ENCODE measurements at regions not wholly inside any gene's neighbourhood (a gene's known extent, or its start where the extent isn't known, plus 50 kb on each side); places are given as distances from the start of the nearest gene placed in this dataset.
A peak's percentile ranks its signal among the peaks of the same experiment; 100 is the strongest.
"Not testable (repeated sequence)": the region's sequence is repeated elsewhere in the genome, so short reads cannot be mapped to it uniquely, and the experiment has no call there.

GRCh38 chr1:102110586-102110985 is 113.9 kb upstream of the OLFM3 start:
- H3K23ac ChIP-seq (ENCODE audit: low read depth, low read length, poor library complexity), result no peak overlapping the region
- WGBS, 2 donors (ENCODE audit: extremely low coverage in 2 of 2, insufficient read length in 2 of 2, insufficient replicate concordance in 1 of 2), result no CpG with 5 or more reads among the region's 3 CpGs

GRCh38 chr1:102109493-102109892 is 112.8 kb upstream of the OLFM3 start:
- not testable (repeated sequence) for H3K4me3 ChIP-seq (ENCODE audit: low read length in 2 of 2); H3K14ac ChIP-seq (ENCODE audit: low read length); H3K79me1 ChIP-seq (ENCODE audit: low read depth, low read length); H2AFZ ChIP-seq (ENCODE audit: low read length); H3K27ac ChIP-seq (replicated peaks; ENCODE audit: low read length); H2BK12ac ChIP-seq (ENCODE audit: low read length); H3K4ac ChIP-seq (ENCODE audit: low read length); H3K36me3 ChIP-seq (replicated peaks in 1 of 2; ENCODE audit: control insufficient read depth in 2 of 2, insufficient read depth in 2 of 2, low read length in 2 of 2); DNase-seq (ENCODE audit: low spot score); H2AK5ac ChIP-seq (ENCODE audit: low read depth, low read length); H4K8ac ChIP-seq (ENCODE audit: low read depth, low read length); H2BK120ac ChIP-seq (ENCODE audit: low read depth, low read length); H3K23ac ChIP-seq (ENCODE audit: low read depth, low read length, poor library complexity); H3K4me1 ChIP-seq (ENCODE audit: control insufficient read depth in 2 of 2, insufficient read depth in 1 of 2, low read depth in 1 of 2, low read length in 2 of 2); H3K18ac ChIP-seq (ENCODE audit: low read length); H3K4me2 ChIP-seq (ENCODE audit: insufficient read depth, low read length, poor library complexity, severe bottlenecking); H2BK15ac ChIP-seq (ENCODE audit: low read length); H2BK5ac ChIP-seq (ENCODE audit: low read length); H4K91ac ChIP-seq (ENCODE audit: low read depth, low read length, poor library complexity); H3K9ac ChIP-seq (ENCODE audit: low read depth, low read length, poor library complexity)
- no CpG with 5 or more reads among the region's 2 CpGs for WGBS, 2 donors (ENCODE audit: extremely low coverage in 2 of 2, insufficient read length in 2 of 2, insufficient replicate concordance in 1 of 2)
- H3K27me3 ChIP-seq (ENCODE audit: control insufficient read depth in 3 of 3, insufficient read depth in 3 of 3, low read depth in 1 of 3, low read length in 3 of 3), result peaks cover 0 to 74% (median 0%) of the 10 kb centered on the region in 3 experiments
- H3K9me3 ChIP-seq (replicated peaks in 1 of 2; ENCODE audit: control insufficient read depth in 2 of 2, insufficient read depth in 1 of 2, low read depth in 1 of 2, low read length in 2 of 2), result peaks cover 8 to 17% of the 10 kb centered on the region in 2 donors

More at GRCh38 chr1:102110586-102110985, 113.9 kb upstream of the OLFM3 start:
- Histone ChIP-seq H4K91ac (ENCODE audit: low read depth, low read length, poor library complexity) (no peak overlapping the region), H4K8ac (ENCODE audit: low read depth, low read length) (no peak overlapping the region), H3K4me3 (ENCODE audit: low read length in 2 of 2) (no peak overlapping the region), H3K9ac (ENCODE audit: low read depth, low read length, poor library complexity) (no peak overlapping the region), H2AFZ (ENCODE audit: low read length) (no peak overlapping the region), H2BK5ac (ENCODE audit: low read length) (no peak overlapping the region), H2BK15ac (ENCODE audit: low read length) (no peak overlapping the region), H3K4me1 (ENCODE audit: control insufficient read depth in 2 of 2, insufficient read depth in 1 of 2, low read depth in 1 of 2, low read length in 2 of 2) (peaks cover 2 to 9% of the 10 kb centered on the region in 2 donors), H3K9me3 (replicated peaks in 1 of 2; ENCODE audit: control insufficient read depth in 2 of 2, insufficient read depth in 1 of 2, low read depth in 1 of 2, low read length in 2 of 2) (peaks cover 8 to 17% of the 10 kb centered on the region in 2 donors), H3K14ac (ENCODE audit: low read length) (no peak overlapping the region), H3K4ac (ENCODE audit: low read length) (no peak overlapping the region), H2BK120ac (ENCODE audit: low read depth, low read length) (no peak overlapping the region), H2AK5ac (ENCODE audit: low read depth, low read length) (no peak overlapping the region), H3K18ac (ENCODE audit: low read length) (no peak overlapping the region), H3K27me3 (ENCODE audit: control insufficient read depth in 3 of 3, insufficient read depth in 3 of 3, low read depth in 1 of 3, low read length in 3 of 3) (peaks cover 0 to 63% (median 0%) of the 10 kb centered on the region in 3 experiments), H2BK12ac (ENCODE audit: low read length) (no peak overlapping the region), H3K27ac (replicated peaks; ENCODE audit: low read length) (no peak overlapping the region), H3K79me1 (ENCODE audit: low read depth, low read length) (no peaks in the 10 kb centered on the region), H3K36me3 (replicated peaks in 1 of 2; ENCODE audit: control insufficient read depth in 2 of 2, insufficient read depth in 2 of 2, low read length in 2 of 2) (no peaks in the 10 kb centered on the region), H3K4me2 (ENCODE audit: insufficient read depth, low read length, poor library complexity, severe bottlenecking) (no peak overlapping the region)
- DNase-seq (ENCODE audit: low spot score), result no peak

GRCh38 chr1:102107441-102107840 is 110.7 kb upstream of the OLFM3 start:
- H3K36me3 ChIP-seq (replicated peaks in 1 of 2; ENCODE audit: control insufficient read depth in 2 of 2, insufficient read depth in 2 of 2, low read length in 2 of 2), result no peaks in the 10 kb centered on the region
- no peak overlapping the region for H4K8ac ChIP-seq (ENCODE audit: low read depth, low read length)
- H3K4me1 ChIP-seq (ENCODE audit: control insufficient read depth in 2 of 2, insufficient read depth in 1 of 2, low read depth in 1 of 2, low read length in 2 of 2), result peaks cover 5 to 9% of the 10 kb centered on the region in 2 donors
- no peak overlapping the region for H3K4me3 ChIP-seq (ENCODE audit: low read length in 2 of 2)
- no peak overlapping the region for H2AFZ ChIP-seq (ENCODE audit: low read length)
- H2BK5ac ChIP-seq (ENCODE audit: low read length), result no peak overlapping the region
- H2BK15ac ChIP-seq (ENCODE audit: low read length), result no peak overlapping the region
- H2BK120ac ChIP-seq (ENCODE audit: low read depth, low read length), result no peak overlapping the region
- no peak overlapping the region for H3K23ac ChIP-seq (ENCODE audit: low read depth, low read length, poor library complexity)
- DNase-seq (ENCODE audit: low spot score), result peak; percentile 87
- peaks cover 8 to 17% of the 10 kb centered on the region in 2 donors for H3K9me3 ChIP-seq (replicated peaks in 1 of 2; ENCODE audit: control insufficient read depth in 2 of 2, insufficient read depth in 1 of 2, low read depth in 1 of 2, low read length in 2 of 2)
- H4K91ac ChIP-seq (ENCODE audit: low read depth, low read length, poor library complexity), result no peak overlapping the region
- no peak overlapping the region for H2AK5ac ChIP-seq (ENCODE audit: low read depth, low read length)
- H3K79me1 ChIP-seq (ENCODE audit: low read depth, low read length), result no peaks in the 10 kb centered on the region
- H2BK12ac ChIP-seq (ENCODE audit: low read length), result no peak overlapping the region
- H3K4ac ChIP-seq (ENCODE audit: low read length), result no peak overlapping the region
- no CpG with 5 or more reads among the region's 3 CpGs for WGBS, 2 donors (ENCODE audit: extremely low coverage in 2 of 2, insufficient read length in 2 of 2, insufficient replicate concordance in 1 of 2)
- H3K27ac ChIP-seq (replicated peaks; ENCODE audit: low read length), result peak overlapping the region; percentile 92
- H3K14ac ChIP-seq (ENCODE audit: low read length), result no peak overlapping the region
- no peak overlapping the region for H3K4me2 ChIP-seq (ENCODE audit: insufficient read depth, low read length, poor library complexity, severe bottlenecking)
- peaks cover 0 to 80% (median 0%) of the 10 kb centered on the region in 3 experiments for H3K27me3 ChIP-seq (ENCODE audit: control insufficient read depth in 3 of 3, insufficient read depth in 3 of 3, low read depth in 1 of 3, low read length in 3 of 3)
- no peak overlapping the region for H3K18ac ChIP-seq (ENCODE audit: low read length)
- H3K9ac ChIP-seq (ENCODE audit: low read depth, low read length, poor library complexity), result no peak overlapping the region

- Histone ChIP-seq H3K27ac (replicated peaks; ENCODE audit: low read length) (peak overlapping the region; percentile 72), H3K4me2 (ENCODE audit: insufficient read depth, low read length, poor library complexity, severe bottlenecking) (no peak overlapping the region), H2BK5ac (ENCODE audit: low read length) (no peak overlapping the region), H3K9me3 (replicated peaks in 1 of 2; ENCODE audit: control insufficient read depth in 2 of 2, insufficient read depth in 1 of 2, low read depth in 1 of 2, low read length in 2 of 2) (peaks cover 8 to 17% of the 10 kb centered on the region in 2 donors), H2AFZ (ENCODE audit: low read length) (no peak overlapping the region), H3K79me1 (ENCODE audit: low read depth, low read length) (no peaks in the 10 kb centered on the region), H4K8ac (ENCODE audit: low read depth, low read length) (no peak overlapping the region), H3K4me3 (ENCODE audit: low read length in 2 of 2) (no peak overlapping the region), H3K36me3 (replicated peaks in 1 of 2; ENCODE audit: control insufficient read depth in 2 of 2, insufficient read depth in 2 of 2, low read length in 2 of 2) (no peaks in the 10 kb centered on the region), H2BK120ac (ENCODE audit: low read depth, low read length) (no peak overlapping the region), H3K27me3 (ENCODE audit: control insufficient read depth in 3 of 3, insufficient read depth in 3 of 3, low read depth in 1 of 3, low read length in 3 of 3) (peaks cover 0 to 73% (median 0%) of the 10 kb centered on the region in 3 experiments), H3K9ac (ENCODE audit: low read depth, low read length, poor library complexity) (no peak overlapping the region), H3K4ac (ENCODE audit: low read length) (no peak overlapping the region), H2BK15ac (ENCODE audit: low read length) (no peak overlapping the region), H4K91ac (ENCODE audit: low read depth, low read length, poor library complexity) (no peak overlapping the region), H3K14ac (ENCODE audit: low read length) (no peak overlapping the region), H3K18ac (ENCODE audit: low read length) (no peak overlapping the region), H2BK12ac (ENCODE audit: low read length) (no peak overlapping the region), H3K4me1 (ENCODE audit: control insufficient read depth in 2 of 2, insufficient read depth in 1 of 2, low read depth in 1 of 2, low read length in 2 of 2) (peaks cover 9% of the 10 kb centered on the region in 2 donors), H3K23ac (ENCODE audit: low read depth, low read length, poor library complexity) (no peak overlapping the region), H2AK5ac (ENCODE audit: low read depth, low read length) (no peak overlapping the region)
- no CpG with 5 or more reads among the region's 3 CpGs for WGBS, 2 donors (ENCODE audit: extremely low coverage in 2 of 2, insufficient read length in 2 of 2, insufficient replicate concordance in 1 of 2)
- peak; percentile 36 for DNase-seq (ENCODE audit: low spot score)
These were observed 109.3 kb upstream of the OLFM3 start for GRCh38 chr1:102105931-102106550.

All from neuronal stem cell (in vitro differentiated cells).